Activated CD8-positive, alpha-beta T cell treated with anti-CD3 and anti-CD28 coated beads for 36 hours (primary cell): ENCODE measurements at regions not wholly inside any gene's neighbourhood (a gene's known extent, or its start where the extent isn't known, plus 50 kb on each side); places are given as distances from the start of the nearest gene placed in this dataset.
"Not testable (repeated sequence)": the region's sequence is repeated elsewhere in the genome, so short reads cannot be mapped to it uniquely, and the experiment has no call there.

Source experiments
- ATAC-seq: fragments of 200-7000 bp; cut with Tn5 transposase; one replicate; pipeline ENCODE4 v1.10.0; 2021; ENCODE audit warnings: mild to moderate bottlenecking, moderate library complexity
- CTCF ChIA-PET: fragments of 350-600 bp; sonication (Branson Sonifier 250); formaldehyde crosslinking; loops from one replicate; lab custom pipeline; 2021; ENCODE audit warnings: antibody characterized with exemption; lab: Charles Lee
- POLR2A ChIA-PET: fragments of 350-600 bp; sonication (Branson Sonifier 250); formaldehyde crosslinking; loops from one replicate; lab custom pipeline; 2021; ENCODE audit warnings: antibody characterized with exemption; lab: Charles Lee
- DNase-seq: peaks from one replicate; pipeline ENCODE4 v3.0.0-alpha.2; 2020
- H3K27ac Mint-ChIP-seq: one replicate; pipeline ENCODE4 v1.8.0; 2021; ENCODE audit warnings: mild to moderate bottlenecking, mixed read lengths
- H3K27me3 Mint-ChIP-seq: one replicate; pipeline ENCODE4 v1.8.0; 2021; ENCODE audit warnings: mixed read lengths
- H3K36me3 Mint-ChIP-seq: one replicate; pipeline ENCODE4 v1.8.0; 2021; ENCODE audit warnings: low read depth, mixed read lengths
- H3K4me1 Mint-ChIP-seq: one replicate; pipeline ENCODE4 v1.8.0; 2021; ENCODE audit warnings: low read depth, mixed read lengths
- H3K4me3 Mint-ChIP-seq: one replicate; pipeline ENCODE4 v1.8.0; 2021; ENCODE audit warnings: mild to moderate bottlenecking, moderate library complexity, mixed read lengths
- H3K9me3 Mint-ChIP-seq: one replicate; pipeline ENCODE4 v1.8.0; 2021; ENCODE audit warnings: mixed read lengths
- CTCF ChIP-seq: fragments of 200-600 bp; IDR thresholded peaks from one replicate; pipeline ENCODE4 v1.8.0; 2022; ENCODE audit warnings: antibody characterized with exemption, mild to moderate bottlenecking
- intact Hi-C: fragments of 100-400 bp; cut with micrococcal nuclease; formaldehyde crosslinking; loops from one replicate; pipeline ENCODE4 v1.10.0; 2022

- Mint-ChIP-seq H3K27ac (no peak overlapping the region), H3K9me3 (peaks cover 9% of the 10 kb centered on the region), H3K4me1 (no peaks in the 10 kb centered on the region), H3K4me3 (no peak overlapping the region), H3K36me3 (no peaks in the 10 kb centered on the region), H3K27me3 (no peaks in the 10 kb centered on the region)
- intact Hi-C loops = no loop called here
- CTCF ChIA-PET = no interaction called here
- no peak for TF ChIP-seq CTCF
- ATAC-seq (no peak), DNase-seq (no peak)
- POLR2A ChIA-PET = interaction anchor here (0.6 kb wide), 1 partner anchor 458 kb away, joined by 3 read pairs; no protein-coding TSS in a partner anchor
Measured at GRCh38 chr2:208608122-208608835, 201.7 kb downstream of the PTH2R start.

GRCh38 chr2:208609166-208609804 lies 202.7 kb downstream of the PTH2R start:
- ATAC-seq = no peak
- peaks cover 14% of the 10 kb centered on the region for H3K9me3 Mint-ChIP-seq
- H3K27me3 Mint-ChIP-seq = no peaks in the 10 kb centered on the region
- H3K27ac Mint-ChIP-seq = no peak overlapping the region
- intact Hi-C loops = no loop called here
- CTCF ChIA-PET = no interaction called here
- no peak overlapping the region for H3K4me3 Mint-ChIP-seq
- no peaks in the 10 kb centered on the region for H3K36me3 Mint-ChIP-seq
- DNase-seq = no peak
- H3K4me1 Mint-ChIP-seq = no peaks in the 10 kb centered on the region
- POLR2A ChIA-PET = no interaction called here
- TF ChIP-seq CTCF = no peak

- not testable (repeated sequence) for DNase-seq, H3K27me3 Mint-ChIP-seq, H3K4me3 Mint-ChIP-seq
Measured at GRCh38 chr2:208615675-208616074, 209.1 kb downstream of the PTH2R start.

GRCh38 chr2:208618220-208618619 lies 211.6 kb downstream of the PTH2R start:
- H3K4me1 Mint-ChIP-seq = no peaks in the 10 kb centered on the region
- no peaks in the 10 kb centered on the region for H3K36me3 Mint-ChIP-seq
- DNase-seq (no peak), ATAC-seq (no peak)
- H3K27ac Mint-ChIP-seq = no peak overlapping the region
- no peaks in the 10 kb centered on the region for H3K27me3 Mint-ChIP-seq
- ChIA-PET CTCF (no interaction called here), POLR2A (no interaction called here)
- intact Hi-C loops = no loop called here
- peaks cover 5% of the 10 kb centered on the region for H3K9me3 Mint-ChIP-seq
- H3K4me3 Mint-ChIP-seq = no peak overlapping the region
- no peak for TF ChIP-seq CTCF

More at GRCh38 chr2:208615675-208616074, 209.1 kb downstream of the PTH2R start:
- H3K27ac Mint-ChIP-seq, H3K4me1 Mint-ChIP-seq, POLR2A ChIA-PET, CTCF ChIA-PET, ATAC-seq, intact Hi-C loops, H3K36me3 Mint-ChIP-seq: not testable (repeated sequence)
- H3K9me3 Mint-ChIP-seq = peaks cover 10% of the 10 kb centered on the region

- ATAC-seq (no peak), DNase-seq (no peak)
- no peak for TF ChIP-seq CTCF
- Mint-ChIP-seq H3K9me3 (no peaks in the 10 kb centered on the region), H3K4me1 (no peaks in the 10 kb centered on the region), H3K4me3 (no peak overlapping the region), H3K27me3 (no peaks in the 10 kb centered on the region), H3K36me3 (no peaks in the 10 kb centered on the region), H3K27ac (no peak overlapping the region)
- ChIA-PET POLR2A (no interaction called here), CTCF (no interaction called here)
- intact Hi-C loops = no loop called here
Measured at GRCh38 chr2:208619993-208620392, 213.4 kb downstream of the PTH2R start.
